Thymus (tissue), 11 donors: ENCODE measurements at regions not wholly inside any gene's neighbourhood (a gene's known extent, or its start where the extent isn't known, plus 50 kb on each side); places are given as distances from the start of the nearest gene placed in this dataset.

Experiments
- DNase-seq, 9 donors: peaks; one replicate each; pipeline ENCODE4 v3.0.0-alpha.2; 2013; ENCODE audit warnings: low spot score in 9 of 9, low read depth in 6 of 9, missing footprints in 1 of 9
- H3K27ac ChIP-seq, 2 donors: one replicate each; pipeline ENCODE4 v1.5.1; 2013; ENCODE audit warnings: control low read depth in 1 of 2, low read depth in 1 of 2, low read length in 1 of 2, mild to moderate bottlenecking in 1 of 2, moderate library complexity in 1 of 2
- H3K27me3 ChIP-seq, 2 donors: one replicate each; pipeline ENCODE4 v1.5.1; 2013; ENCODE audit warnings: low read length in 1 of 2; ENCODE audit not compliant: control insufficient read depth in 2 of 2, insufficient read depth in 1 of 2
- H3K36me3 ChIP-seq, 2 donors: one replicate each; pipeline ENCODE4 v1.5.1; 2013; ENCODE audit warnings: low read length in 1 of 2, mild to moderate bottlenecking in 1 of 2, moderate library complexity in 1 of 2; ENCODE audit not compliant: control insufficient read depth in 2 of 2, insufficient read depth in 2 of 2
- H3K4me1 ChIP-seq, 2 donors: one replicate each; pipeline ENCODE4 v1.5.1; 2013; ENCODE audit warnings: low read length in 2 of 2; ENCODE audit not compliant: control insufficient read depth in 2 of 2, insufficient read depth in 2 of 2
- H3K4me3 ChIP-seq, 2 donors: one replicate each; pipeline ENCODE4 v1.5.1; 2013; ENCODE audit warnings: low read length in 2 of 2, control low read depth in 1 of 2, mild to moderate bottlenecking in 1 of 2
- H3K9me3 ChIP-seq, 2 donors: one replicate each; pipeline ENCODE4 v1.5.1; 2013; ENCODE audit warnings: low read length in 1 of 2, mild to moderate bottlenecking in 1 of 2; ENCODE audit not compliant: control insufficient read depth in 2 of 2, insufficient read depth in 1 of 2
- WGBS: extraction: QIAGEN DNeasy Blood & Tissue Kit; methylation state at CpG from one replicate; pipeline ENCODE4 v1.1.7; 2013; 5-methylcytosine and 5-hydroxymethylcytosine counted together
- donor health status: healthy.

DNA sequence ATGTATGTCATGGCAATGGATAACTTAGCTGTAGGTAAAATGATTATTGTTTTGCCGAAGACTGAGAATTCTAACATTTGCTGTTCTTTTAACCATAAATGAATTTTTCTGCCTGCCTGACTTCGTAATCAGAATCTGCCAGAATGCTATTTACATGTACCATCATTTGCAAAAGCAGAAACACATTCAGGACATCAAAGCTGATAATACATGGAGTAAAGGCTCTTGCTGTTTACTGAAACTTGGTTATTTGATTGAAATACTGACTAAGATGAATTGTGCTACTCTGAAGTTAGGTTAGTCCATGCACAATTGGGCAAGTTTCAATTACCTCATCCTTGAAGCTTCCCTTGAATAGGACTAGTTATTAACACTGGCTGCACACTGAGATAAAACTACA is 293.8 kb downstream of the PLA2G4A start:
- Histone ChIP-seq H3K27ac (no peak overlapping the region), H3K36me3 (no peaks in the 10 kb centered on the region)
- 91% methylated on average over 2 of the region's 2 CpGs for WGBS

DNA sequence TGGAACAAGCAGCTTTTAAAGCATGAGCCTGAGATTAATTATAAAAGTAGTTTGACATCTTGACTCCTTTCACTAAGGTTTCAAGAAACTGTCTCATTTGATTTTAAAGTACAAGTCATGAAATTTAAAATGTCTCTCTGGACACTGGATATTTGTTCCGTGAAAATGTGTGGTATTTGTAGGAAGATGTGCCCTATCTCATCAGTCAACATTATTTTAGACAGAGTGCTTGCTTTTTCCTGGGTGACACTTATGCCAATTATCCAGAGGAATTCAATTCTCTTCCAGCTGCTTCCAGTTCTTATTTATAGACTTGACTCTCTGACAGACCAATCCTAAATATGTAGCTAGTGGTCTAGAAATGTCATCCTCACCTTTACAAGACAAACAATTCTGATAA is 300.4 kb downstream of the PLA2G4A start:
- H3K4me3 ChIP-seq: no peak overlapping the region
- no peak for DNase-seq

More for the DNA sequence above, 293.8 kb downstream of the PLA2G4A start:
- no peak overlapping the region for H3K4me3 ChIP-seq
- DNase-seq: no peak
- no peaks in the 10 kb centered on the region for H3K27me3 ChIP-seq
- H3K4me1 ChIP-seq: no peaks in the 10 kb centered on the region
- H3K9me3 ChIP-seq: no peaks in the 10 kb centered on the region

DNA sequence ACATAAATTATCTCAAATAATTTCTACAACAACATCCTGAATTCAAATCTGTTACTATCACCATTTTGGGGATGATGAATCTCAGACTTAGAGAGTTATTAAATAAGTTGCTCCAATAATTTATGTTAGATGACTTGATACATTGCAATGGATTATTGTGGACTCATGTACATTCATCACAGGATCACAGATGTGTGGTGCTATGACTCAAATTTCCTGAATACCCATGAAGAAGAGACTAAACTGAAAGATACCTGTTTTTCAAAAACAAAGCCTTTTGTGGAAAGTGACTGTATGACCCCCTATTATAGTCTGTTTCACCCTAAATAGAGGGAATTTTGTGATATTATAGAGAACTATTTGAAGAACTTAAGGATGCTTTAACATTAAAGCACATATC is 315.0 kb downstream of the PLA2G4A start:
- H3K4me1 ChIP-seq: no peaks in the 10 kb centered on the region
- H3K27ac ChIP-seq: no peak overlapping the region
- DNase-seq: no peak
- no peak overlapping the region for H3K4me3 ChIP-seq
- no peaks in the 10 kb centered on the region for H3K9me3 ChIP-seq
- H3K27me3 ChIP-seq: no peaks in the 10 kb centered on the region
- H3K36me3 ChIP-seq: no peaks in the 10 kb centered on the region

More for the DNA sequence above, 300.4 kb downstream of the PLA2G4A start:
- H3K27me3 ChIP-seq: no peaks in the 10 kb centered on the region
- H3K27ac ChIP-seq: no peak overlapping the region
- H3K36me3 ChIP-seq: no peaks in the 10 kb centered on the region
- 94% methylated on average over 1 of the region's 1 CpG for WGBS
- no peaks in the 10 kb centered on the region for H3K4me1 ChIP-seq
- no peaks in the 10 kb centered on the region for H3K9me3 ChIP-seq

DNA sequence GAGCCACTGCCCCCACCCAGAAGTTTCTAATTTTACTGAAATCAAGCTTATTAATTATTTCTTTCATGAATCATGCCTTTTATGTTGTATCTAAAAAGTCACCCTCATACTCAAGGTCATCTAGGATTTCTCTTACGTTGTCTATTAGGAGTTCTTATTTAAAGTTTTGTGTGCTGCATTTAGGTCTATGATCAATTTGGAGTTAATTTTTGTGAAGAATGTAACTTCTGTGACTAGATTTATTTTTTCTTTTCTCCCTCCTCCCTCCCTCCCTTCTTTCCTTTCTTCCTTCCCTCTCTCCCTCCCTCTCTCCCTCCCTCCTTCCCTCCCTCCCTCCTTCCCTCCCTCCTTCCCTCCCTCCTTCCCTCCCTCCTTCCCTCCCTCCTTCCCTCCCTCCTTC is 317.6 kb downstream of the PLA2G4A start:
- H3K4me1 ChIP-seq: no peaks in the 10 kb centered on the region
- no peaks in the 10 kb centered on the region for H3K27me3 ChIP-seq
- 97% methylated on average over 1 of the region's 1 CpG for WGBS
- no peak overlapping the region for H3K4me3 ChIP-seq
- H3K9me3 ChIP-seq: no peaks in the 10 kb centered on the region
- no peak for DNase-seq
- H3K27ac ChIP-seq: no peak overlapping the region
- H3K36me3 ChIP-seq: no peaks in the 10 kb centered on the region

DNA sequence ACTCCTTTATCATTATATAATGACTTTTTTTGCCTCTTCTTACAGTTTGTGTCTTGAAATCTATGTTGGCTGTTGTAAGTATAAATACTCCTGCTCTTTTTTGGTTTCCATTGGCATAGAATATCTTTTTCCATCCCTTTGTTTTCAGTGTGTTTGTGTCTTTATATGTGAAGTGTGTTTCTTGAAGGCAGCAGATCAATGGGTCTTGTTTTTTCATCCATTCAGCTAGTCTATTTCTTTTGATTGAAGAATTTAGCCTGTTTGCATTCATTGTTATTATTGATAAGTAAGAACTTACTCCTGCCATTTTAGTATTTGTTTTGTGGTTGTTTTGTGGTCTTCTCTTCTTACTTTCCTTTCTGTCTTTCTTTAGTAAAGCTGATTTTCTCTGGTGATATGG is 322.8 kb downstream of the PLA2G4A start:
- Histone ChIP-seq H3K27ac (no peak overlapping the region), H3K27me3 (no peaks in the 10 kb centered on the region), H3K9me3 (no peaks in the 10 kb centered on the region), H3K4me3 (no peak overlapping the region), H3K36me3 (no peaks in the 10 kb centered on the region), H3K4me1 (no peaks in the 10 kb centered on the region)
- no peak for DNase-seq

DNA sequence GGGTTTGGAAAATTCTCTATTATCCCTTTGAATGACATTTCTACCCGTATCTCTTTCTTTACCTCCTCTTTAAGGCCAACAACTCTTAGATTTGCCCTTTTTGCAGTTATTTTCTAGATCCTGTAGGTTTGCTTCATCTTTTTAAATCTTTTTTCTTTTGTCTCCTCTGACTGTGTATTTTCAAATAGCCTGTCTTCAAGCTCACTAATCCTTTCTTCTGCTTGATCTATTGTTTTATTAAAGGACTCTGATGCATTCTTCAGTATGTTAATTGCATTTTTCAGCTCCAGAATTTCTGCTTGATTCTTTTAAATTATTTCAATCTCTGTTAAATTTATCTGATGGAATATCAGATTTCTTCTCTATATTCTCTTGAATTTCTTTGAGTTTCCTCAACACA is 324.3 kb downstream of the PLA2G4A start:
- no peaks in the 10 kb centered on the region for H3K4me1 ChIP-seq
- no peaks in the 10 kb centered on the region for H3K36me3 ChIP-seq
- no peaks in the 10 kb centered on the region for H3K27me3 ChIP-seq
- 96% methylated on average over 1 of the region's 1 CpG for WGBS
- H3K27ac ChIP-seq: no peak overlapping the region
- no peaks in the 10 kb centered on the region for H3K9me3 ChIP-seq
- no peak for DNase-seq
- H3K4me3 ChIP-seq: no peak overlapping the region

DNA sequence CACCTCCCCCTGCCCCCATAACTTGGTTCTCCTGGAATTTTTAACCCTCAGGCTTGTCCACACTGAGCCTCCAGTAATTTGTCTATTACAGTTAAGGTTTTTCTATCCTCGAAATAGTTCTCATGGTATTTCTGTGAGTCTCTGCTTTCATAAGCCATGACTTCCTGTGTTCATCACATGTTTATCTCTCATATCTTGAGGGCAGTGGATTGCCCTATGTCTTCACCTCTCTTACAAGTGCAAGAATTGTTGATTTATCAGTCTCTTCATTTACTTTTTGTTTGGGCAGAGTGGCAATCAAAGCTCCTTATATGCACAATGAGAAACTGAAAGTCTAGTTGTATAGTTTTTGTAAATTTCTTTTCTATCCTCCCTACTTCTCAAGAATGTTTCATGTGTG is 328.4 kb downstream of the PLA2G4A start:
- H3K4me1 ChIP-seq: no peaks in the 10 kb centered on the region
- DNase-seq: no peak
- H3K27me3 ChIP-seq: no peaks in the 10 kb centered on the region
- no peak overlapping the region for H3K4me3 ChIP-seq
- H3K36me3 ChIP-seq: no peaks in the 10 kb centered on the region
- H3K9me3 ChIP-seq: no peaks in the 10 kb centered on the region
- 85% methylated on average over 1 of the region's 1 CpG for WGBS
- H3K27ac ChIP-seq: no peak overlapping the region

DNA sequence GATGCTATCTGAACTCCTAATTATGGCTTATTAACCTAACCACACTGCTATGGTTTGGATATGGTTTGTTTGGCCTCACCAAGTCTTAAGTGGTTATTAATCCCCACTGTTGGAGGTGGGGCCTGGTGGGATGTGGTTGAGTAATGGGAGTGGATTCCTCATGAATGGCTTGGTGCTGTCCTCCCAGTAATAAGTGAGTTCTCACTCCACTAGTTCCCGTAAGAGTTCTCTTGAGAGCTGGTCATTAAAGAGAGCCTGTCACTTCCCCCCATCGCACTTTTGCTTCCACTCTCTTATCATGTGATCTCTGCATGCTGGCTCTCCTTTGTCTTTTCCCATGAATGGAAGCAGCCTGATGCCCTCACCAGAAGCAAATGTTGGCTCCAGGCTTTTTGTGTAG is 328.8 kb downstream of the PLA2G4A start:
- no peak for DNase-seq
- Histone ChIP-seq H3K27me3 (no peaks in the 10 kb centered on the region), H3K4me1 (no peaks in the 10 kb centered on the region), H3K9me3 (no peaks in the 10 kb centered on the region), H3K36me3 (no peaks in the 10 kb centered on the region), H3K4me3 (no peak overlapping the region), H3K27ac (no peak overlapping the region)
- WGBS: 90% methylated on average over 2 of the region's 2 CpGs

DNA sequence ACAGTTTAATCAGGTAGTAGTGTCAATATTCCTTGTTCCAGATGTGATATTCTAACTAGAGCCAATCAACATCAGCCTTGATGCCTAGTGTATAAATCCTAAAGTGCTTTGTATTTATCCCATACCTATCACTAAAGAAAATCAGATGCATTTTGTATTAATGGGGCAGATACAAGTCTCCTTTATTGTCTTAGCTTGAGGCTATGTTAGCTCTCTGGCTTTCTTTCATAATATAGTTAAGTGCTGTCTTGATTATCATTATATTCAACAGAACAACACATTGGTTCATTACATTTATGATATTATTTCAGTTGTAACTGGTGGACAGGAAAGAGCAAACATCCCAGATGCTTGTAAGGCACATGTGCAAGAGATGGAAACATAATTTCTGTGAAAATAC is 338.8 kb downstream of the PLA2G4A start:
- H3K4me3 ChIP-seq: no peak overlapping the region
- DNase-seq: no peak
- H3K36me3 ChIP-seq: no peaks in the 10 kb centered on the region
- H3K27me3 ChIP-seq: no peaks in the 10 kb centered on the region
- no peak overlapping the region for H3K27ac ChIP-seq
- H3K4me1 ChIP-seq: no peaks in the 10 kb centered on the region
- H3K9me3 ChIP-seq: peaks cover 0 to 6% of the 10 kb centered on the region in 2 donors

DNA sequence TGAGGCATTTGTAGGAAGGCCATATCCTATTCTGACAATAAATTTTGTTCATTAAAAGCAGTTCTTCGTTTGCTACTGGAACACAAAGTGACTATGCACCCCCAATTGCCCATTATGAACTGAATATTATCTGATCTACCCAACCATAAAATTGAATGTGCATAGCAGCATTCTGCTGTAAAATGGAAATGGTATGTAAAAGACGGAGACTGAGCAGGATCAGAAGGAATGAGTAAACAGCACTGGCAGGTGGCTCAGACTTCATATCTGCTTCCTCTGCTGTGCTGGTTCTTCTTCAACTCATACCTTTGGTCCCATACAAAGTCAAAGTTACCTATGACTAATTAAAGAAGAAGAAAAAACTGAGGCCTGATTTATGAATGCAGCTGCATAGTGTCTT is 339.5 kb downstream of the PLA2G4A start:
- no peaks in the 10 kb centered on the region for H3K36me3 ChIP-seq
- no peaks in the 10 kb centered on the region for H3K4me1 ChIP-seq
- H3K4me3 ChIP-seq: no peak overlapping the region
- no peak overlapping the region for H3K27ac ChIP-seq
- H3K9me3 ChIP-seq: peaks cover 0 to 6% of the 10 kb centered on the region in 2 donors
- no peak for DNase-seq
- H3K27me3 ChIP-seq: no peaks in the 10 kb centered on the region
- WGBS: 66% methylated on average over 2 of the region's 2 CpGs
